ENCODE measurements at regions not wholly inside any gene's neighbourhood (a gene's known extent, or its start where the extent isn't known, plus 50 kb on each side); places are given as distances from the start of the nearest gene placed in this dataset.

DNA sequence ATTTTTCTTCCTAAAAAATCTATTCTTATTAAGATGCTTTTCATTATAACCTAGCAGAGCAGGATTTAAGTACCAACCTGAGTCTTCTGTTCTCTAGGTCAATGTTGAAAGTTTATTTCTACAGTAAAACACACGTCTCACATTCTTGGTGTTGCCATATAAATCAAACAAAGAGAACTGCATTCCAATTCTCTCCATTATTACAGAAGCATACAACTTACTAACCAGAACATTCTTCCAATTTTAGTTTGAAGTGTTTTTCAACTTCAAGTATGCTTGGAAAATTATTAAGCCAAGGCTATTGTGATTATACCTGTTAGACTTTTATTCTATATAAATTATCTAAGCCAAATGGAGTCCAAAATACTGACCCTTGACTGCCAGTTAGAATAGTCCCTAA lies 110.4 kb upstream of the PMFBP1 start:
- no peak for DNase-seq

GRCh38 chr16:72278301-72278700 lies 106.3 kb upstream of the PMFBP1 start:
- DNase-seq: no peak

DNA sequence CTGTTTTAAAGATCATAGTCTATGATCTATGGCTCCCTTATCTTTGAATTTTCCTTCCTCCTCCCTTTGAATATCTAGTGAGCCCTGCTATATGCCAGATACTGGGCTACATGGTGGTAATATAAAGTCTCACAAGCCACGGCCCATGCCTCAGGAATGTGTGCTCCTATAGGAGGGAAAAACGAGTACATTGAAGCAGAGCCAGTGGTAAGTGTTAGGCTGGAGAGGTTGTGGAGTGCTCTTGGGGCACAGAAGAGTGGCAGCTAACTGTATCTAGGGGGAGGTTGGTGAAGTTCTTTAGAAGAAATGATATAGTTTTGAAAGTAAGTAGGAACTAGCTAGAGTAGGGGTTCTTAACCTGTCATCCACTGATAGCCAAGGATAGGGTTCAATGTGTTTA lies 105.8 kb upstream of the PMFBP1 start:
- DNase-seq: no peak

DNA sequence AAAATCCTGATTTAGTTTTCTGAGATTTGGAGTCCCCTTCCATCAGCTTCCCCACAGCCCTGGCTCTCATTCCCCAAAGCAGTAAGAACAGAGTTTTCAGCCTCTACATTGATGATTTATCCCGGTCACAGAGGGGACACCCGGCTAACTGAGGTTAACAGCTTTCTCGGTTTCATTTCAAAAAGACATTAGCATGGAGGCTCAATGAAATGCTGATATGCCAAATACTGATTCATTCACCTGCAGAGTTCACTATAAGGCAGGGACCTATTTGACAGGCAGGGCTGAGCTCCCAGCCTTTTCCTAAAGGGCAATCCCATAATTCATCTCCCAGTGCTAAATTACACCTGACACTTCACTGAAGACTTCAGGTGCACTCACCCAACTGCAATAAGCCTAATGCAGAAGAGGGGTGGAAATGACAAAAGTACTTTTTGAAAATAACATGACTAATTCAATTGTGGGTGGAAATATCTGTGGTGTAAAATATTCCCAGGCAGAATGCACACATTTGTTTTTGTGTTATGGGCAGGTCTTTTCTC lies 99.8 kb upstream of the PMFBP1 start:
- no peak for DNase-seq

GRCh38 chr16:72270531-72270930 lies 98.6 kb upstream of the PMFBP1 start:
- DNase-seq: no peak

DNA sequence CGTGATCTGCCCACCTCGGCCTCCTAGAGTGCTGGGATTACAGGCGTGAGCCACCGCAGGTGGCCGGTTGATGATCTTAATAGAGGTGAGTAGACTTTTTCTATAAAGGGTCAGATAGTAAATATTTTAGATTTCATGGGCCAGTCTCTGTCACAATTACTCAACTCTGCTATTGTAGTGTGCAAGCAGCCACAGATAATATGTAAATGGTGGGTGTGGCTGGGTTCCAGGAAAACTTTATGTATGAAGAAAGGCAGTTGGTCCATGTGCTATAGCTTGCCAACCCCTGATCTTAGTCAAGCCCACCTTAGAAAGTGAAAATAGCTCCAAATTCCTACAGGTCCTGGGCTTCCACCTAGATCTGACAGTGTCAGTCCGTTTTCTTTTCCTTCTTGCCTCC lies 94.9 kb upstream of the PMFBP1 start:
- no peak for DNase-seq

DNA sequence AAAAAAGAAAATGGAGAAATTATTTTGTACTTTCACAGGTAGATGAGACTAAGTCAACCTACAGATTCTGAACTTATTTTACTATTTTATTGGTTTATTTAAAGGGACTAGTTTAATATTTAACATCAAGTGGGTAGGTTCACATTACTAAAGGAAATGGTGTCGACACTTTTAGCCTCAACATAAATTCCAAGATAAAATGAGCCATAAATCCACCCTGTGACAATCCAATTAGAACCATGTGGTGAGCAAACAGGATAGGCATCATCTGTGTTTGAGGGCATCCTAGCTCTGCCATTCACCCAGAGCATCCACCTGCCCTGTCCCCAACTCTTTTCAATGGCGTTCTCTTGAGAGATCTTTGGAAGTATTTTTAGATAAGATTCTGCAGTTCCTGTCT lies 92.8 kb upstream of the PMFBP1 start:
- no peak for DNase-seq

GRCh38 chr16:72262711-72263110 lies 90.8 kb upstream of the PMFBP1 start:
- peak in 1 of 51 donors; percentile 3 for DNase-seq

DNA sequence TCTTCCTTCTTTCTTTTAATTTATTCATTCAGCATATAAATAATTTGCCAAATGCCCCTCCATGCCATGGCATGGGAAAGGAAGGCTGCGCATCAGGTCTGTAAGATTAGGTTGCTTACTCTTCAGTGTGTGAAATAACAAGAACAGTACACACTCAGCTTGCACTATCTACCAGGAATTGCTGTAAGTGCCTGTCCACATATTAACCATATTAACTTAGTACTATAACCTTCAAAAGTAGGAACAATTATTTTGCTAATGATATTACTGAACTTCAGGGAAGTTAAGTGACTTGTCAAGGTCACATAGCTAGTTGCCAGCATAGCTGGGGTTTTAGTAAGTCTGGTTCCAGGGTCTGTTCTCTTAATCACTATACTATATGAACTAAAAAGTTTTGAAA lies 89.2 kb upstream of the PMFBP1 start:
- DNase-seq: no peak

GRCh38 chr16:72256398-72257066 lies 84.6 kb upstream of the PMFBP1 start:
- no peak for DNase-seq

GRCh38 chr16:72255786-72256185 lies 83.8 kb upstream of the PMFBP1 start:
- DNase-seq: no peak

DNA sequence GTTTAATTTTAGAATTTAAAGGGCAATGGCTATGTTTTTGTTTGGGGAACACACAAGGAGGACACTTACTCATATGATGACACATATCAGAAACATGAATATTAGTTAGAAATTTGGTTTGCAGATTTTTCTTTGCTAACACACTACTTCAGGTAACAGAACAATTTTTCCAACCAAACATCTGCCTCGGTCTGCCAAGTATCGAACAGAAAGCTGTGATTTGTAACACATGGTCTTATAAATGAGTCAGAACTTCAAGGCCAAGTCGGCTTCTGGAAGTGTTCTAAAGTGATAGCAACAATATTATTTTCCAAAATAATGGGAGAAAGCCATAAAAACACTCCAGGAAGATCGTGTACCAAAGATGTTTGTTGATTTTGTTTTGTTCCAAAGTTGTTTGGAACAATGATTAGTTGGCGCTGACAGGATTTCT lies 75.9 kb upstream of the PMFBP1 start:
- no peak for DNase-seq

- no peak for DNase-seq
Observed at GRCh38 chr16:72246423-72246822, 74.5 kb upstream of the PMFBP1 start.

GRCh38 chr16:72244853-72245252 lies 72.9 kb upstream of the PMFBP1 start:
- DNase-seq: no peak

GRCh38 chr16:72243621-72244020 lies 71.7 kb upstream of the PMFBP1 start:
- no peak for DNase-seq

DNA sequence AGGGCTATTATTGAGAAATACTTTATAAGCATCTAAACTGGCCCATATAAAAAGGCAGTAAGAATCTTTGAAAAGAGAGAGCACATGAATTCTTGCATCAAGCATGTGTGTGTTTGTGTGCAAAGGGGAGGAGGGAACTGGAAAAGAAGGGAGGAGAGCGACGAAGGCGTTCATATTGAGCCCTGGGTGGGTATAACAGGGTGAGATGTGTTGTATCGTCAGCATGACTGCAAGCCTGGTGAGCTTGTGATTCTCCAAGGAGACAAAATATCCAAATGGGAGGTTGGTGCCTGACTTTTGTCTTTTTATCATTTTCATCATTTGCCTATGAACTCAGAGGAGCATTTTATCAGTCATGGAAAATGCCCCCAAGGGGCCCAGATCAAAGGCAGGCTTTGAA lies 70.8 kb upstream of the PMFBP1 start:
- DNase-seq: no peak

DNA sequence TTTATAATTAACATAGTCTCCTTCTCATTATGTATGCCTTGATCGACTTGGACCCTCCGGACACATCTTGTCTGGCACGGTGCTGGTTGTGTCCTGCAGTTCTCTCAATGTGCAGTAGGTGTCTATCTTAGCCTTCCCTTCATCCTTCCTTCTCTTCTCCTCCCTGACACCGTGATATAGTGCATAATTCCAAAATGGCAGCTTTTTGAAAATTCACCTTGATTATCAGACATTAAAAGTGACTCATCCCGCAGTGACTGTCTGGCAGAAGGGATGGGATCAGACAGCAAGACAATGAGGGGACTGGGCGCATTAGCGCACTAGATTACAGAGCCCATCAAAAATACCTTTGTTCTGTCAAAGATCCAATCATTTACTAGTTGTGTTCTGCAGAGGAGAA lies 70.0 kb upstream of the PMFBP1 start:
- DNase-seq: peak in 27 of 51 donors; percentile 1 to 50 (median 16)

DNA sequence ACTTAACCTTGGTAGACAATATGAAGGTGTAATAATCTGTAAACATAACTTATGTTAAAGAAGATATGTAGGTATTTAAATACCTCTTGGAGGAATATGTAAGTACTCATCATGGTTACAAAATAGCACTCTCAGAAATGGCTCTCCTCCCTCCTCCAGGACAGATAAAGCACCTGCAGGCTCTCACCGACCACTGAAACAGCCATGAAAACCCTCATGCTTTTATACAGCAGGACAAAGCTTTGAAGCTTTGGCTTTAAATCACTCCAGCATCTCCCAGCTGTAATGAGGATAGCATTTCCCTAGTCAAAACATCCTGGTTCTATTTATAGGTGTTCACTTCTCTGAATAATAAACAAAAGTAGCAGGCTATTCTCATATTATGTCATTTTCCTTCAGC lies 69.1 kb upstream of the PMFBP1 start:
- DNase-seq: no peak

DNA sequence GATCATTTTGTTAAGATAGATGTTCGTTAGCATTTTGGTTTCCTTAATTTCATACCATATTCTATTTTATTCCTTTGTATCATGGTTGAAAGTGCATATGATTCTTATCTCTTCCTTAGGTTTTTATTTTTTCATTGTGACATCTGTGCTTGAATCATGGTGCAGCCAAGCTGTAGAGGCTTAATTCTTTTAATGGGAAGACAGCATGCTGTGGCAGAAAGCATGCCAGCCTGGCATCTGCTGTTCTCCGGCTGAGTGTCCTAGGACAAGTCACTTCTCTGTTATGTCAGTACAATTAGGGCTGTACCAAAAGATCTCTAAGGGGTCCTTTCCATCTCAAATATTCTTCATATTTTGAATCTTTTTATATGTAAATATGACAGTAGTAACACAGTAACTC lies 68.5 kb upstream of the PMFBP1 start:
- no peak for DNase-seq

- DNase-seq: no peak
Observed at GRCh38 chr16:72236866-72237265, 64.9 kb upstream of the PMFBP1 start.

DNA sequence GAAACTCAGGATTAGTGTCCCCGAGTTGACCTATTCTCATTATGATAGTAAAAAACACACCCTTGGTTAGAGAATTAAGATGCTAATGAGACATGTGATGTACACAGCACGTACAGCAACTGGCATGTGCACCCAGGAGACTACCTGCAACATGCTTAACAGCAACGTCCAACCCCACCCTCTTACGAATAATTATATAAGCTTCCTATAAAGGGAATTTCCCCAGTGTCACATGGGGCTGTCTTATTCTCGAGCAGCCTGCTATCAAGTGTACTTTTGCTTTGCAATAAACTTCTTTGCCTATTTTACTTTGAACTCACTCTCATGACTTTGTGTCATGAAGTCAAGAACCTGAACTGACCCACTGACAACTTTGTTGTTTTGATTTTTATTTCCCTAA lies 62.4 kb upstream of the PMFBP1 start:
- DNase-seq: no peak

DNA sequence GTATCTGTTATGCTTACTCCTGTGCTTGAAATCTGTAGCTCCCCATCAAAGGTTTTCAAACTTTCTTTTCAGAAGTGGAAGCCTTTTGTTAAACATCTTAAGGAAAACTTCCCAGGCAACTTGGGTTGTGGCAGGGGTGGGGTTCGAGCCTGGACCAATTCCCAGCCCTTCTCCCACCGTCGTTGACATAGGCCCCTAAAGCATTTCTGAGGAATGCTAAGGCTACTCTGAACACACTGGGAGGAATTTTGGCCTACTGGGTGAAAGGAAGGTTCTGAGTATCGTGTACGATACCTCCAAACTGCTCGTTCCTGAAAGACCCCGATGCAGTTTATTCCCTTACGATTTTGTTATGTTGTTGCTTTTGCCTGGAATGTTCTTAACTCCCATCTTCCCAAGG lies 56.1 kb upstream of the PMFBP1 start:
- no peak for DNase-seq

DNA sequence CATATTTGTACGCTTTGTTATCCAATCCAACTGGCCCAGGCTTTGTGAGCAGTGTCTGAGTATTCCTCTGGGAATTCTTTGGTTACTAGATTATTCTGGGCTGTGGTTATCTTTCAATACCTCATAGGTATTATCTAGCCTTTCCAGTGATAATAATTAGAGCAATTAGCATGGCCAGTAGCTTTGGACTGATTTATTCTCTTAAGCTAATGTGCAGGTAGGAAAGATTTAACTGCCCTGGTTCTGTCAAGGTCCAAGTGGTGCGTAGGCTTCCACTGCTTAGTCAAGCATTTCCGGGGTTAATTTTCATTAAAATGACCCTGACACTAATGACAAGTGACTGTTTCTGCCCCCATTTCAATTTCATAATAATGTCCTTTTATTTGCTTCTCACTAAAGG lies 54.2 kb upstream of the PMFBP1 start:
- DNase-seq: no peak

DNA sequence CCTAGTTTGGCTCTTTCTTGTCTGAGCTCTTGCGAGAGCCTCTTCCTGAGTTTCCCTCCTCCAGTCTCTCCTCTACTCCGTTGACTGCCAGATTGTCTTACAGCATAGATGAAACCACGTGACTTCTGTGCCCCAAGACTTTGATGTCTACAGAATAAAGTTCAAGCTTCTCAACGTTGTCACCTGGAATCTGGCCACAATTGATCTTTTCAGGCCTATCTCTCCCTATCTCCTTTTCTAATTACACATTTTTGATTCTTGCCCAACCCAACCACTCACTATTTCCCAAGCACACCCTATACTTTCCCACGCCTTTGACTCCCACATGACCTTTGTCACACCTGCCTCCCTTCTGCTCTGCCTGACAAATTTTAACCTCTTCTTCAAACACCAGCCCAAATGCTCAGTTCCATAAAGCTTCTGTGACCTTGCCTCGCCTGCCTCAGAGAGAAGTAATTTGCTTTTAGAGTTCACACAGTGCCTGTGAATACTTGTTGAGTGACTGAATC lies 52.4 kb upstream of the PMFBP1 start:
- no peak for DNase-seq
